ENCODE measurements at regions not wholly inside any gene's neighbourhood (a gene's known extent, or its start where the extent isn't known, plus 50 kb on each side); places are given as distances from the start of the nearest gene placed in this dataset.

DNA sequence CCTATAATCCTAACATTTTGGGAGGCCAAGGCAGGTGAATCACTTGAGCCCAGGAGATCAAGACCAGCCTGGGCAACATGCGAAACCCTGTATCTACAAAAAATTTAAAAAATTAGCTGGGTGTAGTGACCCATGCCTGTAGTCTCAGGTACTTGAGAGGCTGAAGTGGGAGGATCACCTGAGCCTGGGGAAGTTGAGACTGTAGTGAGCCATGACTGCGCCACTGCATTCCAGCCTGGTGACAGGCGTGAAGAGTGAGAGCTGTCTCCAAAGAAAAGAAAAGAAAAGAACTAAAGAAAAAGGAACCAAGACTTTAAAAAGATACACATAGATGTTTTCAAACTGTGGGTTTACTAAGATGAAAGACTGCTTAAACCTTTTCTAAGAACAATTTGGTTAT lies 129.0 kb downstream of the SPCS3 start:
- Mint-ChIP-seq H3K27me3 (ENCODE audit: low read depth) (peaks cover 9% of the 10 kb centered on the region), H3K9me3 (ENCODE audit: low read depth) (no peaks in the 10 kb centered on the region), H3K27ac (ENCODE audit: unreplicated experiment) (no peak overlapping the region), H3K4me3 (ENCODE audit: unreplicated experiment) (no peak overlapping the region), H3K4me1 (ENCODE audit: low read depth) (peaks cover 5% of the 10 kb centered on the region), H3K36me3 (ENCODE audit: low read depth) (no peaks in the 10 kb centered on the region)
- DNase-seq (ENCODE audit: low spot score): no peak
- TF ChIP-seq, protein P1, sequence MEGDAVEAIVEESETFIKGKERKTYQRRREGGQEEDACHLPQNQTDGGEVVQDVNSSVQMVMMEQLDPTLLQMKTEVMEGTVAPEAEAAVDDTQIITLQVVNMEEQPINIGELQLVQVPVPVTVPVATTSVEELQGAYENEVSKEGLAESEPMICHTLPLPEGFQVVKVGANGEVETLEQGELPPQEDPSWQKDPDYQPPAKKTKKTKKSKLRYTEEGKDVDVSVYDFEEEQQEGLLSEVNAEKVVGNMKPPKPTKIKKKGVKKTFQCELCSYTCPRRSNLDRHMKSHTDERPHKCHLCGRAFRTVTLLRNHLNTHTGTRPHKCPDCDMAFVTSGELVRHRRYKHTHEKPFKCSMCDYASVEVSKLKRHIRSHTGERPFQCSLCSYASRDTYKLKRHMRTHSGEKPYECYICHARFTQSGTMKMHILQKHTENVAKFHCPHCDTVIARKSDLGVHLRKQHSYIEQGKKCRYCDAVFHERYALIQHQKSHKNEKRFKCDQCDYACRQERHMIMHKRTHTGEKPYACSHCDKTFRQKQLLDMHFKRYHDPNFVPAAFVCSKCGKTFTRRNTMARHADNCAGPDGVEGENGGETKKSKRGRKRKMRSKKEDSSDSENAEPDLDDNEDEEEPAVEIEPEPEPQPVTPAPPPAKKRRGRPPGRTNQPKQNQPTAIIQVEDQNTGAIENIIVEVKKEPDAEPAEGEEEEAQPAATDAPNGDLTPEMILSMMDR (IDR thresholded peaks at IDR 0.05): no peak

DNA sequence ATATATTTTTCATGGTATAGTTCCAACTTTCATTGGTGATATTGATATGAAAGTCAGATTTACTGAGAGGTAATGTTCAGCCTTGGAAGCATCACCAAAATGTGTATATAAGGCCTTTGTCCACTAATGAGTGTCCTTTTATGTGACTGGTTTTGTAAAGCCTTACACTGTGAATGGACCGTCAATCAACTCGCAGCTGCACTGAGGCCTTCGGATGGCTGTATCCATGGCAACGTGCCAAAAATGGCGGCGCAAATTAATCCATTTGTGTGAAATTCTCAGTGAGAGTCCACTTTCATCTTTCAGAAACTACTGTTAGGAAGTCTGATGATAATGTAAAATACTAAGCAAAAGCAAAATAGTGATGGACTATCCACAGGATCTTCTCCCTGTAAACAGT lies 131.7 kb downstream of the SPCS3 start:
- DNase-seq (ENCODE audit: low spot score): no peak
- H3K36me3 Mint-ChIP-seq (ENCODE audit: low read depth): no peaks in the 10 kb centered on the region
- TF ChIP-seq, protein P1 (IDR thresholded peaks at IDR 0.05): no peak
- no peaks in the 10 kb centered on the region for H3K9me3 Mint-ChIP-seq (ENCODE audit: low read depth)
- H3K4me1 Mint-ChIP-seq (ENCODE audit: low read depth): no peaks in the 10 kb centered on the region
- H3K4me3 Mint-ChIP-seq (ENCODE audit: unreplicated experiment): no peak overlapping the region
- H3K27ac Mint-ChIP-seq (ENCODE audit: unreplicated experiment): no peak overlapping the region
- H3K27me3 Mint-ChIP-seq (ENCODE audit: low read depth): peaks cover 27% of the 10 kb centered on the region

DNA sequence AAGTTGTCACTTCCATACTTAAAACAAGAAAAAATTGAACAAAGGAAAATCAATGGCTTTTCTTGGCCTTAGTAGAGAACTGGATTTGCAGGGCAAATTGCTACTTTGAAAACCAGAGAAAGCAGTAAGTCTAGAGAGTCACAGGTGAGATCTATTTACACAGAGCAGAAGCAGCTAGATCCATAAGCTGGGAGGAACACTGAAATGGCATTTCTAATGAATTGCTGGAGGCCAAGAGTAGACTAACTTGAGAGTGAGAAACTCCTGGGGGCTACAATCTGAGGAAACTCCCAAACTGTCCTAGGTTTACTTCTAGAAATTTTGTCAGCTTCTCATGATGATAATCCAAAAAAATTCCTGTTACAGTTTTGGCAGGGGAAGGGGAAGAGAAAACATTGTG lies 133.3 kb downstream of the SPCS3 start:
- no peak overlapping the region for H3K4me3 Mint-ChIP-seq (ENCODE audit: unreplicated experiment)
- TF ChIP-seq, protein P1 (IDR thresholded peaks at IDR 0.05): no peak
- no peak overlapping the region for H3K27ac Mint-ChIP-seq (ENCODE audit: unreplicated experiment)

DNA sequence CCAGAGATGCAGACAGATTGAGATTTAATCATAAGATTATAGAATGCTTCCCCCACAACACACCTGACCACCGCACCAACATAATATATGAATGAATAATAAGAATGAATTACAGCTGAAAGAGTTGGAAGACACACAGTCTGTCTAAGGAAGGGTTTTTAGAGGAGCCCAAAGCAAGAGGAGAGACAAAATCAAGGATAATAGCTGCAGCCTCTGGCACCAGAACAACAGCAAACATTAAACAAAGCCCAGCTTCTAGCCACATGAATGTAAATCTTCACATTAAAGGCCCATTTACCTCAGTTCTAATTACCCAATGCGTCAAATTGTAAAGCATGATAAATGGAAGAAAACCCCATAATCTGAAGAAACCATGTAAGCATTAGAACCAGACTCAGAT lies 133.9 kb downstream of the SPCS3 start:
- Mint-ChIP-seq H3K36me3 (ENCODE audit: low read depth) (no peaks in the 10 kb centered on the region), H3K9me3 (ENCODE audit: low read depth) (no peaks in the 10 kb centered on the region), H3K27me3 (ENCODE audit: low read depth) (peaks cover 34% of the 10 kb centered on the region), H3K4me1 (ENCODE audit: low read depth) (no peaks in the 10 kb centered on the region), H3K4me3 (ENCODE audit: unreplicated experiment) (no peak overlapping the region), H3K27ac (ENCODE audit: unreplicated experiment) (no peak overlapping the region)
- TF ChIP-seq, protein P1 (IDR thresholded peaks at IDR 0.05): no peak
- DNase-seq (ENCODE audit: low spot score): no peak

More for the DNA sequence above, 133.3 kb downstream of the SPCS3 start:
- Mint-ChIP-seq H3K36me3 (ENCODE audit: low read depth) (no peaks in the 10 kb centered on the region), H3K27me3 (ENCODE audit: low read depth) (peaks cover 33% of the 10 kb centered on the region), H3K9me3 (ENCODE audit: low read depth) (no peaks in the 10 kb centered on the region), H3K4me1 (ENCODE audit: low read depth) (no peaks in the 10 kb centered on the region)
- DNase-seq (ENCODE audit: low spot score): no peak

DNA sequence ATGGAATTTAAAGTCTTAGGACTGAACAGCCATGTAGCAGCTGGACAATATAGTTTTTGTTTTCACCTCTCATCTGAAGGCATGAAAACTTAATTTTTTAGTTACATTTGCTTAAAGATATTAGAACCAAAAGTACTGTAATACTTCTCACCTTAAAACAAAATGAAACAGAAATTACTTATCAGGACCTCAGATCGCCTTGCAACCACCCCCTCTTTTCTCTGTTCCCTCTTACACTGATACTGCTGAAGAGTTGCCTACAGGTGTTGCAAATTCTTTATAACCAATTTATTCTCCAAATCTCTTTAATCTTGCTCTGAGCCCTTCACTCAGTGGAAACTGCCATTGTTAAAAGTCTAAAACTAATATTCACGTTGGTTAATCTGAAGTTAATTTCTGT lies 145.0 kb downstream of the SPCS3 start:
- no peak overlapping the region for H3K4me3 Mint-ChIP-seq (ENCODE audit: unreplicated experiment)

More for the DNA sequence above, 145.0 kb downstream of the SPCS3 start:
- DNase-seq (ENCODE audit: low spot score): no peak
- Mint-ChIP-seq H3K27ac (ENCODE audit: unreplicated experiment) (no peak overlapping the region), H3K4me1 (ENCODE audit: low read depth) (no peaks in the 10 kb centered on the region), H3K36me3 (ENCODE audit: low read depth) (peaks cover 1% of the 10 kb centered on the region), H3K27me3 (ENCODE audit: low read depth) (peaks cover 24% of the 10 kb centered on the region), H3K9me3 (ENCODE audit: low read depth) (peaks cover 3% of the 10 kb centered on the region)
- TF ChIP-seq, protein P1 (IDR thresholded peaks at IDR 0.05): no peak
